IMR-90 (cell line): ENCODE measurements at regions not wholly inside any gene's neighbourhood (a gene's known extent, or its start where the extent isn't known, plus 50 kb on each side); places are given as distances from the start of the nearest gene placed in this dataset.

ENCODE experiments used
- ATAC-seq: fragments of 200-7000 bp; cut with Tn5 transposase; 2 replicates; pipeline ENCODE4 v1.9.1; 2020; ENCODE audit warnings: low read depth, mild to moderate bottlenecking, moderate library complexity
- BruUV-seq: library from RNA; stranded (reverse); fragments of 400-500 nt; replicated peaks from 2 replicates; lab custom pipeline; 2021; lab: Mats Ljungman, UMichigan
- CTCF ChIA-PET: fragments of 300-600 bp; formaldehyde crosslinking; extraction: SDS; loops from one replicate; lab custom pipeline; 2021; ENCODE audit warnings: antibody characterized with exemption; lab: Yijun Ruan, JAX
- POLR2A ChIA-PET: fragments of 300-600 bp; sonication (Branson Sonifier 250); formaldehyde crosslinking; loops from one replicate; lab custom pipeline; 2022; ENCODE audit warnings: antibody characterized with exemption; ENCODE audit not compliant: unreplicated experiment; lab: Charles Lee
- DNase-seq: peaks from one replicate; pipeline ENCODE4 v3.0.0; 2013
- H2AFZ ChIP-seq: replicated peaks from 2 replicates; pipeline ENCODE3; 2013; ENCODE audit warnings: low read length, mild to moderate bottlenecking; ENCODE audit not compliant: poor library complexity
- H2AK5ac ChIP-seq: 2 replicates; pipeline ENCODE4 v1.6.1; 2013; ENCODE audit warnings: low read depth, low read length, inconsistent platforms
- H2AK9ac ChIP-seq: replicated peaks from 2 replicates; pipeline ENCODE3; 2013; ENCODE audit warnings: mild to moderate bottlenecking, low read depth, low read length, moderate library complexity; ENCODE audit not compliant: poor library complexity
- H2BK120ac ChIP-seq: 2 replicates; pipeline ENCODE4 v1.6.1; 2013; ENCODE audit warnings: low read depth, low read length, inconsistent platforms
- H2BK15ac ChIP-seq: 3 replicates; pipeline ENCODE4 v1.6.1; 2013; ENCODE audit warnings: low read depth, low read length, inconsistent platforms
- H2BK20ac ChIP-seq: 2 replicates; pipeline ENCODE4 v1.6.1; 2013; ENCODE audit warnings: low read depth, mild to moderate bottlenecking, inconsistent platforms, low read length, moderate library complexity
- H2BK5ac ChIP-seq: 2 replicates; pipeline ENCODE4 v1.6.1; 2013; ENCODE audit warnings: mild to moderate bottlenecking, low read depth, low read length, inconsistent platforms; ENCODE audit not compliant: poor library complexity, severe bottlenecking
- H3K14ac ChIP-seq: replicated peaks from 2 replicates; pipeline ENCODE4 v1.6.1; 2013; ENCODE audit warnings: low read depth, low read length, inconsistent platforms
- H3K18ac ChIP-seq: 2 replicates; pipeline ENCODE4 v1.6.1; 2013; ENCODE audit warnings: low read depth, low read length, control low read depth
- H3K23ac ChIP-seq: 2 replicates; pipeline ENCODE4 v1.6.1; 2013; ENCODE audit warnings: low read depth, low read length, inconsistent platforms
- H3K27ac ChIP-seq: 2 replicates; pipeline ENCODE4 v1.5.1; 2013; ENCODE audit warnings: mild to moderate bottlenecking, control low read depth, low read length; ENCODE audit not compliant: insufficient read depth
- H3K27me3 ChIP-seq: 2 replicates; pipeline ENCODE4 v1.6.1; 2013; ENCODE audit warnings: low read length; ENCODE audit not compliant: control insufficient read depth, insufficient read depth
- H3K36me3 ChIP-seq: 2 replicates; pipeline ENCODE4 v1.6.1; 2013; ENCODE audit warnings: low read length, mixed read lengths; ENCODE audit not compliant: control insufficient read depth, insufficient read depth
- H3K4ac ChIP-seq: 2 replicates; pipeline ENCODE4 v1.6.1; 2013; ENCODE audit warnings: low read depth, low read length, inconsistent platforms
- H3K4me1 ChIP-seq: 2 replicates; pipeline ENCODE4 v1.6.1; 2013; ENCODE audit warnings: low read length, mixed read lengths; ENCODE audit not compliant: control insufficient read depth, insufficient read depth
- H3K4me2 ChIP-seq: 2 replicates; pipeline ENCODE4 v1.6.1; 2013; ENCODE audit warnings: low read depth, mild to moderate bottlenecking, control low read depth, low read length, moderate library complexity
- H3K4me3 ChIP-seq: 2 replicates; pipeline ENCODE4 v1.5.1; 2013; ENCODE audit warnings: low read depth, mild to moderate bottlenecking, control low read depth, low read length, moderate library complexity; ENCODE audit not compliant: insufficient read depth
- H3K56ac ChIP-seq: 2 replicates; pipeline ENCODE4 v1.6.1; 2013; ENCODE audit warnings: low read length, inconsistent platforms; ENCODE audit not compliant: insufficient read depth; ENCODE audit errors: extremely low read depth
- H3K79me1 ChIP-seq, 2 experiments: 2 replicates each; pipeline ENCODE4 v1.6.1; 2013; ENCODE audit warnings: low read length in 2 of 2, inconsistent platforms in 1 of 2, low read depth in 1 of 2
- H3K9ac ChIP-seq: 2 replicates; pipeline ENCODE4 v1.6.1; 2013; ENCODE audit warnings: low read depth, low read length, control low read depth
- H3K9me1 ChIP-seq: 2 replicates; pipeline ENCODE4 v1.6.1; 2013; ENCODE audit warnings: low read length, inconsistent platforms; ENCODE audit not compliant: insufficient read depth
- H3K9me3 ChIP-seq: 2 replicates; pipeline ENCODE4 v1.6.1; 2013; ENCODE audit warnings: low read length; ENCODE audit not compliant: control insufficient read depth, insufficient read depth
- H4K20me1 ChIP-seq: 2 replicates; pipeline ENCODE4 v1.6.1; 2013; ENCODE audit warnings: low read length, inconsistent platforms; ENCODE audit not compliant: insufficient read depth
- H4K5ac ChIP-seq: 2 replicates; pipeline ENCODE4 v1.6.1; 2013; ENCODE audit warnings: mild to moderate bottlenecking, low read depth, low read length, control low read depth
- H4K8ac ChIP-seq, 2 experiments: 2 replicates each; pipeline ENCODE4 v1.6.1; 2013; ENCODE audit warnings: low read depth in 2 of 2, low read length in 2 of 2, control low read depth in 1 of 2, inconsistent platforms in 1 of 2
- H4K91ac ChIP-seq: 2 replicates; pipeline ENCODE4 v1.6.1; 2013; ENCODE audit warnings: low read depth, low read length, inconsistent platforms; ENCODE audit not compliant: insufficient read depth
- BHLHE40 ChIP-seq: fragments of 150-350 bp; IDR thresholded peaks from 2 replicates; pipeline ENCODE4 v1.6.1; 2016; ENCODE audit warnings: mild to moderate bottlenecking, low read depth, low read length
- CHD1 ChIP-seq: IDR thresholded peaks from 2 replicates; pipeline ENCODE4 v1.6.1; 2012; ENCODE audit warnings: low read depth, low read length, improper control_type of control experiment
- CTCF ChIP-seq: conservative IDR thresholded peaks from 2 replicates; pipeline ENCODE4 v1.5.1; 2012; ENCODE audit warnings: mild to moderate bottlenecking, low read depth, low read length, improper control_type of control experiment
- ELK1 ChIP-seq: fragments of 150-350 bp; IDR thresholded peaks from 2 replicates; pipeline ENCODE4 v1.6.1; 2016; ENCODE audit warnings: low read depth, mild to moderate bottlenecking, low read length, moderate library complexity, borderline replicate concordance
- FOS ChIP-seq: fragments of 150-350 bp; IDR thresholded peaks from 2 replicates; pipeline ENCODE4 v1.6.1; 2016; ENCODE audit warnings: low read depth, low read length
- MAFK ChIP-seq: IDR thresholded peaks from 2 replicates; pipeline ENCODE4 v1.6.1; 2012; ENCODE audit warnings: low read depth, low read length, improper control_type of control experiment
- MAZ ChIP-seq: IDR thresholded peaks from 2 replicates; pipeline ENCODE4 v1.6.1; 2012; ENCODE audit warnings: low read depth, mild to moderate bottlenecking, low read length, improper control_type of control experiment, moderate library complexity, borderline replicate concordance
- MXI1 ChIP-seq: IDR thresholded peaks from 2 replicates; pipeline ENCODE4 v1.6.1; 2012; ENCODE audit warnings: low read depth, mild to moderate bottlenecking, low read length, moderate library complexity, borderline replicate concordance
- NFE2L2 ChIP-seq: fragments of 150-350 bp; IDR thresholded peaks from 2 replicates; pipeline ENCODE4 v1.6.1; 2016; ENCODE audit warnings: low read depth, mild to moderate bottlenecking, low read length
- POLR2A ChIP-seq: IDR thresholded peaks from 2 replicates; pipeline ENCODE4 v1.6.1; 2012; ENCODE audit warnings: mild to moderate bottlenecking, low read depth, low read length
- RAD21 ChIP-seq: IDR thresholded peaks from 2 replicates; pipeline ENCODE4 v1.6.1; 2012; ENCODE audit warnings: low read length, improper control_type of control experiment
- RCOR1 ChIP-seq: IDR thresholded peaks from 2 replicates; pipeline ENCODE4 v1.6.1; 2012; ENCODE audit warnings: mild to moderate bottlenecking, low read length, improper control_type of control experiment; ENCODE audit not compliant: insufficient replicate concordance
- RFX5 ChIP-seq: IDR thresholded peaks from 2 replicates; pipeline ENCODE4 v1.8.0; 2012; ENCODE audit warnings: low read depth, mild to moderate bottlenecking, low read length, moderate library complexity
- SMC3 ChIP-seq: fragments of 150-350 bp; IDR thresholded peaks from 2 replicates; pipeline ENCODE4 v1.6.1; 2016; ENCODE audit warnings: low read depth, mild to moderate bottlenecking, antibody characterized with exemption, low read length, moderate library complexity
- WGBS, 2 experiments: methylation state at CpG; one replicate each; pipeline versions ENCODE4 v1.1.5 to v1.1.7; 2013; ENCODE audit warnings: missing lambda C conversion rate in 2 of 2; ENCODE audit not compliant: insufficient read length in 1 of 2; ENCODE audit errors: extremely low coverage in 2 of 2; 5-methylcytosine and 5-hydroxymethylcytosine counted together
- dilution Hi-C: fragments of 300-500 bp; cut with HindIII; formaldehyde crosslinking; loops from one replicate; pipeline ENCODE4 v1.14.3; 2018; ENCODE audit warnings: low sequenced_read_pairs; ENCODE audit not compliant: unreplicated experiment
- in situ Hi-C: fragments of 300-500 bp; cut with MboI; formaldehyde crosslinking; loops from 3 replicates; pipeline ENCODE4 v1.14.3; 2019; ENCODE audit warnings: low sequenced_read_pairs, inconsistent platforms, mixed read lengths
- intact Hi-C: fragments of 100-400 bp; cut with micrococcal nuclease; formaldehyde crosslinking; loops from 2 replicates; pipeline ENCODE4 v1.10.0; 2022
- TF ChIP-seq, protein P1 (sequence below): fragments of 150-350 bp; IDR thresholded peaks from 2 replicates; pipeline ENCODE4 v1.6.1; 2017; ENCODE audit warnings: mild to moderate bottlenecking, antibody characterized with exemption, low read length, low read depth

DNA sequence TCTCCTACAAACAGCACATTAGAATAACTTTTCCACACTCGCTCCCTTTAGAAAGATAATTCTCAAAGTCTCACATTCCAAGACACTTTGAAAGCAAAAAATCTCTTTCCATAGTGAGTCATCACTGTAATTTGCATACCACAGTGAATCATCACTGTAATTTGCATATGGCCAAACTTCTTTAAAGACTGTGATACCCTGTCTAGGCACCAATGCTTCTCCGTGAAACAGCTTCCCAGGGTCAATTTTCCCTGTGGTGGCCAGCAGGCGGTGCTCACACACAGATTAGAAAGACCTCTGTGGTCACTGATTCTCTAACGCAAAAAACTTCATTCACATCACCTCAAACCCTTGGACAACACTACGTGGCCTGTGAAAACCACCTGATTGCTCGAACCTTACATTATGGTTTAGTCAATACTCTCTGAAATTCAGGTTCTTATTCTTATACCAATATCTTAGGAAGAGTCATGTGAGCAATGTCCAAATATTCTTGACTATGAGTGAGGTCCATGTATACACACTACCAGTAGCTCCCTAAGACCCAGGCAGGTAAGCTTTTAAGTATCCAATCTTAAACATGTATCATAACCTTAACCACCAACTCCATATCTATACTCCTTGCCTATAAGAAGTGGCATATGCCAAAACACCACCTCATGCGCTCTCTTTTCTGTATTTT, 78.5 kb upstream of the PHACTR1 start:
- Histone ChIP-seq H2BK5ac (no peak overlapping the region), H3K9me3 (no peaks in the 10 kb centered on the region), H3K9ac (no peak overlapping the region), H4K8ac (no peak overlapping the region), H3K14ac (no peak overlapping the region), H2BK20ac (no peak overlapping the region), H3K27me3 (no peaks in the 10 kb centered on the region), H2AK5ac (no peak overlapping the region), H4K20me1 (no peaks in the 10 kb centered on the region), H3K9me1 (no peaks in the 10 kb centered on the region), H2BK15ac (no peak overlapping the region), H3K27ac (no peak overlapping the region), H3K36me3 (no peaks in the 10 kb centered on the region), H3K4me1 (no peaks in the 10 kb centered on the region), H3K23ac (no peak overlapping the region), H3K79me1 (no peaks in the 10 kb centered on the region), H4K91ac (no peak overlapping the region), H3K18ac (no peak overlapping the region), H2AK9ac (no peak overlapping the region), H3K4me3 (no peak overlapping the region), H4K5ac (no peak overlapping the region), H3K4ac (no peak overlapping the region), H2AFZ (no peak overlapping the region), H3K4me2 (no peak overlapping the region), H2BK120ac (no peak overlapping the region), H3K56ac (no peak overlapping the region)
- intact Hi-C loops (loop anchor here (2.0 to 10.0 kb wide), 2 partner anchors 257 to 697 kb away; no protein-coding TSS in a partner anchor), dilution Hi-C loops (no loop called here), in situ Hi-C loops (loop anchor here (25.0 kb wide), 1 partner anchor 249 kb away; no protein-coding TSS in a partner anchor)
- ATAC-seq (peak; percentile 69; the same call in 1 of the 2 replicates), DNase-seq (peak; percentile 31)
- WGBS, 2 experiments: 60% methylated on average over 1 of the region's 7 CpGs; no CpG with 5 or more reads in 1 of the 2 experiments
- BruUV-seq: no TSS peak
- ChIA-PET POLR2A (no interaction called here), CTCF (interaction anchor here (0.6 to 1.2 kb wide), 4 partner anchors 9 to 148 kb away, joined by 3 to 5 read pairs (median 4); no protein-coding TSS in a partner anchor)
- no peak for TF ChIP-seq RCOR1
- peak; percentile 46 for TF ChIP-seq SMC3
- TF ChIP-seq CHD1: no peak
- TF ChIP-seq MAFK: no peak
- TF ChIP-seq RFX5: no peak
- TF ChIP-seq ELK1: no peak
- TF ChIP-seq RAD21: peak; percentile 54
- no peak for TF ChIP-seq POLR2A
- TF ChIP-seq FOS: peak; percentile 71
- TF ChIP-seq CTCF: peak; percentile 57
- TF ChIP-seq MAZ: no peak
- no peak for TF ChIP-seq MXI1
- TF ChIP-seq, protein P1, sequence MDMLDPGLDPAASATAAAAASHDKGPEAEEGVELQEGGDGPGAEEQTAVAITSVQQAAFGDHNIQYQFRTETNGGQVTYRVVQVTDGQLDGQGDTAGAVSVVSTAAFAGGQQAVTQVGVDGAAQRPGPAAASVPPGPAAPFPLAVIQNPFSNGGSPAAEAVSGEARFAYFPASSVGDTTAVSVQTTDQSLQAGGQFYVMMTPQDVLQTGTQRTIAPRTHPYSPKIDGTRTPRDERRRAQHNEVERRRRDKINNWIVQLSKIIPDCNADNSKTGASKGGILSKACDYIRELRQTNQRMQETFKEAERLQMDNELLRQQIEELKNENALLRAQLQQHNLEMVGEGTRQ: no peak
- TF ChIP-seq NFE2L2: no peak
- no peak for TF ChIP-seq BHLHE40
